Activated naive CD8-positive, alpha-beta T cell treated with anti-CD3 and anti-CD28 coated beads, Interleukin-2, amount 50 U/mL, for 24 hours (primary cell): ENCODE measurements at regions not wholly inside any gene's neighbourhood (a gene's known extent, or its start where the extent isn't known, plus 50 kb on each side); places are given as distances from the start of the nearest gene placed in this dataset.
"Not testable (repeated sequence)": the region's sequence is repeated elsewhere in the genome, so short reads cannot be mapped to it uniquely, and the experiment has no call there.

Experiments
- ATAC-seq: fragments of 150-1000 bp; cut with Tn5 transposase; one replicate; pipeline ENCODE4 v1.10.0; 2021
- DNase-seq: peaks from one replicate; pipeline ENCODE4 v3.0.0; 2021
- H3K27ac Mint-ChIP-seq: one replicate; pipeline ENCODE4 v1.8.0; 2021; ENCODE audit warnings: mild to moderate bottlenecking, mixed read lengths
- H3K27me3 Mint-ChIP-seq: one replicate; pipeline ENCODE4 v1.8.0; 2021; ENCODE audit warnings: mixed read lengths
- H3K36me3 Mint-ChIP-seq: one replicate; pipeline ENCODE4 v1.8.0; 2021; ENCODE audit warnings: low read depth, mixed read lengths
- H3K4me1 Mint-ChIP-seq: one replicate; pipeline ENCODE4 v1.8.0; 2021; ENCODE audit warnings: mixed read lengths
- H3K4me3 Mint-ChIP-seq: one replicate; pipeline ENCODE4 v1.8.0; 2021; ENCODE audit warnings: mild to moderate bottlenecking, moderate library complexity, mixed read lengths
- H3K9me3 Mint-ChIP-seq: one replicate; pipeline ENCODE4 v1.8.0; 2021; ENCODE audit warnings: mixed read lengths

GRCh38 chr20:19824861-19825260 lies 66.8 kb downstream of the RIN2 start:
- Mint-ChIP-seq H3K36me3 (no peaks in the 10 kb centered on the region), H3K9me3 (no peaks in the 10 kb centered on the region), H3K27me3 (peaks cover 11% of the 10 kb centered on the region), H3K27ac (no peak overlapping the region), H3K4me1 (peaks cover 23% of the 10 kb centered on the region), H3K4me3 (no peak overlapping the region)
- DNase-seq, result no peak
- ATAC-seq, result no peak

- no peak overlapping the region for H3K27ac Mint-ChIP-seq
- DNase-seq (no peak), ATAC-seq (no peak)
- no peak overlapping the region for H3K4me3 Mint-ChIP-seq
- no peaks in the 10 kb centered on the region for H3K36me3 Mint-ChIP-seq
- H3K9me3 Mint-ChIP-seq, result no peaks in the 10 kb centered on the region
- peaks cover 22% of the 10 kb centered on the region for H3K4me1 Mint-ChIP-seq
- H3K27me3 Mint-ChIP-seq, result peaks cover 20% of the 10 kb centered on the region
Observed at GRCh38 chr20:19826179-19826914, 68.3 kb downstream of the RIN2 start.

GRCh38 chr20:19827818-19828217 lies 69.8 kb downstream of the RIN2 start:
- Mint-ChIP-seq H3K27me3 (peaks cover 26% of the 10 kb centered on the region), H3K27ac (peak overlapping the region; percentile 35), H3K36me3 (no peaks in the 10 kb centered on the region), H3K4me1 (peaks cover 27% of the 10 kb centered on the region), H3K4me3 (no peak overlapping the region), H3K9me3 (no peaks in the 10 kb centered on the region)
- DNase-seq, result no peak
- no peak for ATAC-seq

- Mint-ChIP-seq H3K36me3 (no peaks in the 10 kb centered on the region), H3K4me1 (peaks cover 29% of the 10 kb centered on the region), H3K4me3 (no peak overlapping the region), H3K27me3 (peaks cover 26% of the 10 kb centered on the region), H3K9me3 (no peaks in the 10 kb centered on the region), H3K27ac (peak overlapping the region; percentile 35)
- peak; percentile 24 for DNase-seq
- peak; percentile 92 for ATAC-seq
Observed at GRCh38 chr20:19828232-19828631, 70.2 kb downstream of the RIN2 start.

- no peak overlapping the region for H3K4me3 Mint-ChIP-seq
- H3K4me1 Mint-ChIP-seq, result peaks cover 34% of the 10 kb centered on the region
- H3K9me3 Mint-ChIP-seq, result no peaks in the 10 kb centered on the region
- no peak for DNase-seq
- no peak for ATAC-seq
- peaks cover 20% of the 10 kb centered on the region for H3K27me3 Mint-ChIP-seq
- H3K27ac Mint-ChIP-seq, result no peak overlapping the region
- no peaks in the 10 kb centered on the region for H3K36me3 Mint-ChIP-seq
Observed at GRCh38 chr20:19830211-19830785, 72.2 kb downstream of the RIN2 start.

- Mint-ChIP-seq H3K36me3 (no peaks in the 10 kb centered on the region), H3K27ac (no peak overlapping the region)
Observed at GRCh38 chr20:19832875-19833274, 74.8 kb downstream of the RIN2 start.

GRCh38 chr20:19833395-19833794 lies 75.3 kb downstream of the RIN2 start:
- Mint-ChIP-seq H3K27me3 (peaks cover 23% of the 10 kb centered on the region), H3K4me1 (peaks cover 27% of the 10 kb centered on the region), H3K36me3 (no peaks in the 10 kb centered on the region), H3K27ac (no peak overlapping the region), H3K4me3 (no peak overlapping the region), H3K9me3 (no peaks in the 10 kb centered on the region)
- ATAC-seq, result no peak
- DNase-seq, result no peak

More at GRCh38 chr20:19832875-19833274, 74.8 kb downstream of the RIN2 start:
- Mint-ChIP-seq H3K27me3 (peaks cover 23% of the 10 kb centered on the region), H3K4me1 (peaks cover 32% of the 10 kb centered on the region), H3K4me3 (no peak overlapping the region), H3K9me3 (no peaks in the 10 kb centered on the region)
- DNase-seq, result peak; percentile 52
- peak; percentile 59 for ATAC-seq

GRCh38 chr20:19834287-19834686 lies 76.2 kb downstream of the RIN2 start:
- Mint-ChIP-seq H3K4me3 (no peak overlapping the region), H3K4me1 (peaks cover 18% of the 10 kb centered on the region), H3K36me3 (no peaks in the 10 kb centered on the region), H3K27ac (no peak overlapping the region), H3K9me3 (no peaks in the 10 kb centered on the region), H3K27me3 (peaks cover 23% of the 10 kb centered on the region)
- DNase-seq (no peak), ATAC-seq (no peak)

- peaks cover 16% of the 10 kb centered on the region for H3K4me1 Mint-ChIP-seq
Observed at GRCh38 chr20:19834783-19835182, 76.7 kb downstream of the RIN2 start.

GRCh38 chr20:19835533-19836222 lies 77.6 kb downstream of the RIN2 start:
- peaks cover 14% of the 10 kb centered on the region for H3K4me1 Mint-ChIP-seq
- no peak overlapping the region for H3K4me3 Mint-ChIP-seq
- DNase-seq (no peak), ATAC-seq (no peak)
- H3K9me3 Mint-ChIP-seq, result no peaks in the 10 kb centered on the region
- peaks cover 22% of the 10 kb centered on the region for H3K27me3 Mint-ChIP-seq
- H3K36me3 Mint-ChIP-seq, result no peaks in the 10 kb centered on the region
- H3K27ac Mint-ChIP-seq, result no peak overlapping the region

More at GRCh38 chr20:19834783-19835182, 76.7 kb downstream of the RIN2 start:
- H3K4me3 Mint-ChIP-seq, result no peak overlapping the region
- ATAC-seq (no peak), DNase-seq (no peak)
- peaks cover 26% of the 10 kb centered on the region for H3K27me3 Mint-ChIP-seq
- no peaks in the 10 kb centered on the region for H3K36me3 Mint-ChIP-seq
- no peak overlapping the region for H3K27ac Mint-ChIP-seq
- no peaks in the 10 kb centered on the region for H3K9me3 Mint-ChIP-seq

GRCh38 chr20:19838468-19838867 lies 80.4 kb downstream of the RIN2 start:
- Mint-ChIP-seq H3K4me3 (no peak overlapping the region), H3K9me3 (no peaks in the 10 kb centered on the region), H3K27me3 (peaks cover 19% of the 10 kb centered on the region), H3K27ac (no peak overlapping the region), H3K4me1 (peaks cover 3% of the 10 kb centered on the region), H3K36me3 (no peaks in the 10 kb centered on the region)
- DNase-seq, result no peak
- no peak for ATAC-seq

GRCh38 chr20:19839053-19839452 lies 81.0 kb downstream of the RIN2 start:
- Mint-ChIP-seq H3K27me3 (peaks cover 19% of the 10 kb centered on the region), H3K27ac (no peak overlapping the region), H3K4me1 (no peaks in the 10 kb centered on the region), H3K36me3 (no peaks in the 10 kb centered on the region), H3K9me3 (no peaks in the 10 kb centered on the region), H3K4me3 (no peak overlapping the region)
- DNase-seq, result no peak
- ATAC-seq, result no peak

GRCh38 chr20:19840111-19840710 lies 82.2 kb downstream of the RIN2 start:
- no peak for ATAC-seq
- Mint-ChIP-seq H3K36me3 (no peaks in the 10 kb centered on the region), H3K4me1 (no peaks in the 10 kb centered on the region), H3K9me3 (no peaks in the 10 kb centered on the region), H3K4me3 (no peak overlapping the region), H3K27ac (no peak overlapping the region), H3K27me3 (peaks cover 24% of the 10 kb centered on the region)
- no peak for DNase-seq

- no peak for DNase-seq
- no peak overlapping the region for H3K27ac Mint-ChIP-seq
Observed at GRCh38 chr20:19841740-19842139, 83.7 kb downstream of the RIN2 start.

GRCh38 chr20:19844850-19845249 lies 86.8 kb downstream of the RIN2 start:
- not testable (repeated sequence) for H3K27ac Mint-ChIP-seq, H3K9me3 Mint-ChIP-seq
- peaks cover 31% of the 10 kb centered on the region for H3K27me3 Mint-ChIP-seq

More at GRCh38 chr20:19841740-19842139, 83.7 kb downstream of the RIN2 start:
- Mint-ChIP-seq H3K4me1 (no peaks in the 10 kb centered on the region), H3K36me3 (no peaks in the 10 kb centered on the region), H3K9me3 (no peaks in the 10 kb centered on the region), H3K27me3 (peaks cover 30% of the 10 kb centered on the region), H3K4me3 (no peak overlapping the region)
- ATAC-seq, result no peak

More at GRCh38 chr20:19844850-19845249, 86.8 kb downstream of the RIN2 start:
- H3K4me1 Mint-ChIP-seq, H3K36me3 Mint-ChIP-seq, H3K4me3 Mint-ChIP-seq, ATAC-seq, DNase-seq: not testable (repeated sequence)
